ENCODE measurements at regions not wholly inside any gene's neighbourhood (a gene's known extent, or its start where the extent isn't known, plus 50 kb on each side); places are given as distances from the start of the nearest gene placed in this dataset.

DNA sequence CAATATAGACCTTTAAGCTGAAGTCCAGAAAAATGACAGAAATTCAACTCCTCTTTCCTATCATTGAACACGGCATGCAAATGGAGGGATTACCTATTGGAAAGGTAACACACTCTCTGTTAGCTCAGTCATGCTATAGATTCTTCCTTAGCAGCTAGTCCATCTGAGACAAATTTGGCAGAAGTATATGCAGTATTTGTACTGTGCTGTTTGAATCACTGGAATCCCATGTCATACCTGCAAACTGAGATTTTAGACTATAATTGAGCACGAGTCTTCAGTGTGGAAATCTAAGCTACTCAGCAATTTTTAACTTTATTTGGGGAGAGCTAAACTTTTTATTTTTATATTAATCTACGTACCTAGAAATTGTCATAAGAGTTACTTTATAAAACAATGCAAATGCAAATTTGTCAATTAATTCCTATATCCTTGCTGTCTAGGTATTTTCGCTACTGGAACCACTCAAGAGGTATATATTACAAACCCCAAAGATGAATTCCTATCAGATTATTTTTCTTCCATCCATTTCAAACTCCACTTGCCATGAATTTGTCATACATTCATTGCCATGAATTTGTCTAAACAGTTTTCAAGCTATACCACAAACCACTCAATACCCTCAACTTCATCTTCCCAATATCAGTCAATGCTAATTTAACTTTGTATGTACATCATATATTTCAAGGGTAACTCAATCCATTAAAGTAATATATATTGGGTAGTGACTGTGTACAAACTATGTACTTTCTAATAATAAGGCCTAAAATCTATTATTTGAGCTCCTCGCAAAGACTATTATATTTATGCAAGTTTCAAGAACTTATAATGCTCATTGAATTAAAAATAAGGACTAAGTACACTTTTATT lies 224.8 kb downstream of the MEF2C start:
- Mint-ChIP-seq H3K36me3 (ENCODE audit: low read depth, unreplicated experiment) (no peaks in the 10 kb centered on the region), H3K27ac (ENCODE audit: unreplicated experiment) (no peak overlapping the region), H3K9me3 (ENCODE audit: unreplicated experiment) (no peaks in the 10 kb centered on the region), H3K4me1 (ENCODE audit: low read depth, unreplicated experiment) (no peaks in the 10 kb centered on the region), H3K4me3 (ENCODE audit: unreplicated experiment) (no peak overlapping the region), H3K27me3 (ENCODE audit: low read depth, unreplicated experiment) (peaks cover 3% of the 10 kb centered on the region)
- H4K20me1 ChIP-seq (ENCODE audit: insufficient read depth, low read length), result no peaks in the 10 kb centered on the region
- H3K27ac ChIP-seq (ENCODE audit: low read depth, low read length), result no peak overlapping the region
- peaks cover 14% of the 10 kb centered on the region for H3K79me2 ChIP-seq (ENCODE audit: insufficient read depth, low read length)
- no peak overlapping the region for H3K9ac ChIP-seq (ENCODE audit: low read length)
- H3K4me3 ChIP-seq (ENCODE audit: insufficient read depth, low read depth, low read length), result no peak overlapping the region
- H3K9me3 ChIP-seq (ENCODE audit: insufficient read depth, low read depth, low read length), result no peaks in the 10 kb centered on the region
- H3K4me1 ChIP-seq (ENCODE audit: insufficient read depth, low read length), result peaks cover 22% of the 10 kb centered on the region
- H3K27me3 ChIP-seq (ENCODE audit: insufficient read depth, low read length), result no peaks in the 10 kb centered on the region
- H2AFZ ChIP-seq (ENCODE audit: low read depth, low read length), result no peak overlapping the region
- no peak for TF ChIP-seq EZH2 (IDR thresholded peaks at IDR 0.05; ENCODE audit: insufficient read depth, low read length)
- DNase-seq (ENCODE audit: low read depth) (peak; percentile 5), FAIRE-seq (no peak)
- no peaks in the 10 kb centered on the region for H3K36me3 ChIP-seq (ENCODE audit: insufficient read depth, low read length)
- no peak overlapping the region for H3K4me2 ChIP-seq (ENCODE audit: low read length)

GRCh38 chr5:88657136-88657535 lies 225.8 kb downstream of the MEF2C start:
- DNase-seq (ENCODE audit: low read depth) (peak; percentile 5), FAIRE-seq (no peak)
- no peak overlapping the region for H2AFZ ChIP-seq (ENCODE audit: low read depth, low read length)
- Mint-ChIP-seq H3K36me3 (ENCODE audit: low read depth, unreplicated experiment) (no peaks in the 10 kb centered on the region), H3K4me3 (ENCODE audit: unreplicated experiment) (no peak overlapping the region), H3K4me1 (ENCODE audit: low read depth, unreplicated experiment) (no peaks in the 10 kb centered on the region), H3K9me3 (ENCODE audit: unreplicated experiment) (no peaks in the 10 kb centered on the region), H3K27ac (ENCODE audit: unreplicated experiment) (no peak overlapping the region), H3K27me3 (ENCODE audit: low read depth, unreplicated experiment) (no peaks in the 10 kb centered on the region)
- H3K9ac ChIP-seq (ENCODE audit: low read length), result no peak overlapping the region
- no peaks in the 10 kb centered on the region for H3K9me3 ChIP-seq (ENCODE audit: insufficient read depth, low read depth, low read length)
- TF ChIP-seq CTCF (IDR thresholded peaks at IDR 0.05; ENCODE audit: insufficient read depth, low read depth, low read length) (no peak), EZH2 (IDR thresholded peaks at IDR 0.05; ENCODE audit: insufficient read depth, low read length) (no peak)
- no peaks in the 10 kb centered on the region for H3K27me3 ChIP-seq (ENCODE audit: insufficient read depth, low read length)
- no peak overlapping the region for H3K4me3 ChIP-seq (ENCODE audit: insufficient read depth, low read depth, low read length)
- H3K27ac ChIP-seq (ENCODE audit: low read depth, low read length), result no peak overlapping the region
- H3K79me2 ChIP-seq (ENCODE audit: insufficient read depth, low read length), result peaks cover 7% of the 10 kb centered on the region
- no peak overlapping the region for H3K4me2 ChIP-seq (ENCODE audit: low read length)
- no peaks in the 10 kb centered on the region for H3K36me3 ChIP-seq (ENCODE audit: insufficient read depth, low read length)
- H4K20me1 ChIP-seq (ENCODE audit: insufficient read depth, low read length), result no peaks in the 10 kb centered on the region
- peaks cover 22% of the 10 kb centered on the region for H3K4me1 ChIP-seq (ENCODE audit: insufficient read depth, low read length)

DNA sequence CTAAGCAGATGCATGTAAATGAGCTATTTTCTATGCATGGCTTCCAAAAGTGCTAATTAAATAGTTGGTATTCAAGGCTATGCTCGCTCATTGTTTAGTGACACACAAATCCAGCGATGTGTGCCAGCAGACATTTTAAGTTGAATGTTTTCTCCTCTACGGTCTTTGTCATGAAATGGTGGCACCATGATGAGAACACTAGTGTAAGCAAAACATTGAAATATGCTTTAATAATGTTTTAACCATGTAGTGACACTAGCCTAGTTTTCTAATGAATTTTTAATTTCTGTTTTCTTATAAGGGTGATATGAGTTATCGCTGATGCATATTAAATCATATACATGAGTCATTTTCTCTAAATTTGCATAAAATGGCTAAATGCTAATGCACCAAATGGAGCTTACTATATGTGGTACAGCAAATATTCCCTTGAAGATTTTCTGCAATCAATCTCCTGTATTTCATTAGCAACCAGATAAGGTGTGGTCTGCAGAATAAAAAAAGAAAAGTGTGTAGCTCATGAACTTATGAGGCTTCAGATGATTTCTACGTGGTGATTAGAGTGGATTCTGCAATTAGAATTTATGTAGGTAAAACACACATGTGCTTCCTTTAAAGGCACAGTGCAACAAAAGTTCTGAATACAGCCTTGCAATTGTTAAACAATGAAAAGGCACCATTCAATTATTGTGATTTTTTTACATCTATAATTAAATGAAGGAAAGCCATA lies 226.6 kb downstream of the MEF2C start:
- no peaks in the 10 kb centered on the region for H4K20me1 ChIP-seq (ENCODE audit: insufficient read depth, low read length)
- peak overlapping the region; percentile 20 for H3K4me3 ChIP-seq (ENCODE audit: insufficient read depth, low read depth, low read length)
- Mint-ChIP-seq H3K27ac (ENCODE audit: unreplicated experiment) (no peak overlapping the region), H3K9me3 (ENCODE audit: unreplicated experiment) (no peaks in the 10 kb centered on the region), H3K4me3 (ENCODE audit: unreplicated experiment) (no peak overlapping the region), H3K27me3 (ENCODE audit: low read depth, unreplicated experiment) (no peaks in the 10 kb centered on the region), H3K4me1 (ENCODE audit: low read depth, unreplicated experiment) (no peaks in the 10 kb centered on the region), H3K36me3 (ENCODE audit: low read depth, unreplicated experiment) (no peaks in the 10 kb centered on the region)
- H3K4me2 ChIP-seq (ENCODE audit: low read length), result peak overlapping the region; percentile 64
- H3K4me1 ChIP-seq (ENCODE audit: insufficient read depth, low read length), result peaks cover 15% of the 10 kb centered on the region
- H3K27ac ChIP-seq (ENCODE audit: low read depth, low read length), result no peak overlapping the region
- H2AFZ ChIP-seq (ENCODE audit: low read depth, low read length), result peak overlapping the region; percentile 26
- no peaks in the 10 kb centered on the region for H3K27me3 ChIP-seq (ENCODE audit: insufficient read depth, low read length)
- H3K9ac ChIP-seq (ENCODE audit: low read length), result no peak overlapping the region
- FAIRE-seq (no peak), DNase-seq (ENCODE audit: low read depth) (peak; percentile 45)
- H3K36me3 ChIP-seq (ENCODE audit: insufficient read depth, low read length), result no peaks in the 10 kb centered on the region
- TF ChIP-seq CTCF (IDR thresholded peaks at IDR 0.05; ENCODE audit: insufficient read depth, low read depth, low read length) (no peak), EZH2 (IDR thresholded peaks at IDR 0.05; ENCODE audit: insufficient read depth, low read length) (no peak)
- H3K79me2 ChIP-seq (ENCODE audit: insufficient read depth, low read length), result peaks cover 7% of the 10 kb centered on the region
- no peaks in the 10 kb centered on the region for H3K9me3 ChIP-seq (ENCODE audit: insufficient read depth, low read depth, low read length)
